AG04449 (cell line): ENCODE measurements at regions not wholly inside any gene's neighbourhood (a gene's known extent, or its start where the extent isn't known, plus 50 kb on each side); places are given as distances from the start of the nearest gene placed in this dataset.

Source experiments
- CTCF ChIA-PET: fragments of 350-600 bp; formaldehyde crosslinking; extraction: SDS; loops from one replicate; lab custom pipeline; 2021; ENCODE audit warnings: antibody characterized with exemption; lab: Yijun Ruan, JAX
- POLR2A ChIA-PET: fragments of 400-600, 350-600 bp; formaldehyde crosslinking; extraction: SDS; loops from one replicate; lab custom pipeline; 2020; ENCODE audit warnings: antibody characterized with exemption, inconsistent platforms; lab: Yijun Ruan, JAX
- DNase-seq: peaks from one replicate; pipeline ENCODE4 v3.0.0-alpha.2; 2010; ENCODE audit warnings: low read depth, low spot score
- H3K4me3 ChIP-seq: 2 replicates; pipeline ENCODE4 v1.5.1; 2011; ENCODE audit warnings: low read depth, mild to moderate bottlenecking, control low read depth, low read length
- TF ChIP-seq, protein P1 (sequence below): IDR thresholded peaks from one replicate; pipeline ENCODE4 v1.5.1; 2011; ENCODE audit warnings: mild to moderate bottlenecking, moderate library complexity, low read length, control low read depth, inconsistent platforms; ENCODE audit not compliant: insufficient read depth; ENCODE audit errors: missing control alignments

DNA sequence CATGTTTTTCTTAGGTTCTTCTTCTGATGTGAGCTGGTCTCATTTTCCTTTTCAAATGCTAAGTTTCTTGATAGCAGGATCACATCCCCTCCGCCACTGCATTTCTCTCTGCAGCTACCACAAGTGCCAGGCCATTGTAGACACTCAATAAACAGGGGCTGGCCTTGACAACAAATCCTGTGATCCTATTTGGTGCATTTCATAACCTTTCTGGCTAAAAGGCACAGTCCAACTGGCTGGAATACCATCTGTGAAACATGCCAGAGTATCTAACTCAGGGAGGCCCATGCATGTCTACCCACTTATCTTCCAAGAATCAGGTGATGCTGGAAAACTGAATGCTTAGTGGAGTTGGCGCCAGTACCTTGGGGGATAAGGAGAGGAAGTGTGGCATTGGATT is 85.2 kb upstream of the NR2F2 start:
- no peak overlapping the region for H3K4me3 ChIP-seq
- TF ChIP-seq, protein P1, sequence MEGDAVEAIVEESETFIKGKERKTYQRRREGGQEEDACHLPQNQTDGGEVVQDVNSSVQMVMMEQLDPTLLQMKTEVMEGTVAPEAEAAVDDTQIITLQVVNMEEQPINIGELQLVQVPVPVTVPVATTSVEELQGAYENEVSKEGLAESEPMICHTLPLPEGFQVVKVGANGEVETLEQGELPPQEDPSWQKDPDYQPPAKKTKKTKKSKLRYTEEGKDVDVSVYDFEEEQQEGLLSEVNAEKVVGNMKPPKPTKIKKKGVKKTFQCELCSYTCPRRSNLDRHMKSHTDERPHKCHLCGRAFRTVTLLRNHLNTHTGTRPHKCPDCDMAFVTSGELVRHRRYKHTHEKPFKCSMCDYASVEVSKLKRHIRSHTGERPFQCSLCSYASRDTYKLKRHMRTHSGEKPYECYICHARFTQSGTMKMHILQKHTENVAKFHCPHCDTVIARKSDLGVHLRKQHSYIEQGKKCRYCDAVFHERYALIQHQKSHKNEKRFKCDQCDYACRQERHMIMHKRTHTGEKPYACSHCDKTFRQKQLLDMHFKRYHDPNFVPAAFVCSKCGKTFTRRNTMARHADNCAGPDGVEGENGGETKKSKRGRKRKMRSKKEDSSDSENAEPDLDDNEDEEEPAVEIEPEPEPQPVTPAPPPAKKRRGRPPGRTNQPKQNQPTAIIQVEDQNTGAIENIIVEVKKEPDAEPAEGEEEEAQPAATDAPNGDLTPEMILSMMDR, result no peak
- CTCF ChIA-PET, result interaction anchor here (0.6 kb wide), 1 partner anchor 24 kb away, joined by 3 read pairs; no protein-coding TSS in a partner anchor
- DNase-seq, result no peak
- POLR2A ChIA-PET, result no interaction called here

DNA sequence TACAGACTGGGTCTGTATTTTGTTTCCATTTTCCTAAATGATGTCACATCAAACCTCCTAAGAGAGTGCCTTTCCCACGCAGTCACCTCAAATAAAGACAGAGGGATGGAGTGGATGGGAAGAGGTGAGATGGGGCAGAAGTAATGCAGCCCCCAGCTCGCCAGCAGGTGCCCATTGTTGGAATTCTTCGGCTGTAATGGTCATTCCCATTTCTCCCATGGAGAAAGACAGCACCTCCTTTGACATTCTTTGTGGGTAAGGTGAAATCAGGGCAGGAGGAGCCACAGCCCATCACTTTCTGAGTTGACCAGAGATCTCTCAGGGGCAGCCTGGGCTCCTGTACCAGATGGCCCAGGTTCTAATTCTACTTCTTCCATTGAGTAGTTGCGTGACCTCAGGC is 84.4 kb upstream of the NR2F2 start:
- no peak for DNase-seq
- no peak overlapping the region for H3K4me3 ChIP-seq
- CTCF ChIA-PET, result interaction anchor here (0.6 kb wide), 1 partner anchor 23 kb away, joined by 3 read pairs; no protein-coding TSS in a partner anchor
- TF ChIP-seq, protein P1, result no peak
- POLR2A ChIA-PET, result no interaction called here

DNA sequence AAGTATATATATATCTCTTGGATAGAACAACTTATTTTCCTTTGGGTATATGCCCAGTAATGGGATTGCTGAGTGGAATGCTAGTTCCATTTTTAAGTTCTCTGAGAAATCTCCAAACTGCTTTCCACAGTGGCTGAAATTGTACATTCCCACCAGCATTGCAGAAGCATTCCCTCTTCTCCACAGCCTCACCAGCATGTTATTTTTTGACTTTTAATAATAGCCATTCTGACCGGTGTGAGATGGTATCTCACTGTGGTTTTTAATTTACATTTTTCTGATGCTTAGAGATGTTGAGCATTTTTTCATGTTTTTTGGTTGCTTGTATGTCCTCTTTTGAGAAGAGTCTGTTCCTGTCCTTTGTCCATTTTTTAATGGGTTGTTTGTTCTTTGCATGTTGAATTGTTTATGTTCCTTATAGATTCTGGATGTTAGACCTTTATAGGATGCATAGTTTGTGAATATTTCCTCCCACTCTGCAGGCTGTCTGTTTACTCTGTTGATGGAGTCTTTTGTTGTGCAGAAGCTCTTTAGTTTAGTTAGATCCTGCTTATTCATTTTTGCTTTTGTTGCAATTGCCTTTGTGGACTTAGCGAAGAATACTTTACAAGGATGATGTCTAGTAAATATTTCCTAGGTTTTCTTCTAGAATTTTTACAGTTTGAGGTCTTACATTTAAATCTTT is 82.7 kb upstream of the NR2F2 start:
- DNase-seq, result peak; percentile 60
- H3K4me3 ChIP-seq, result no peak overlapping the region
- ChIA-PET CTCF (interaction anchor here (1.1 kb wide), 1 partner anchor 45 kb away, joined by 3 read pairs; no protein-coding TSS in a partner anchor), POLR2A (no interaction called here)
- TF ChIP-seq, protein P1, result no peak

DNA sequence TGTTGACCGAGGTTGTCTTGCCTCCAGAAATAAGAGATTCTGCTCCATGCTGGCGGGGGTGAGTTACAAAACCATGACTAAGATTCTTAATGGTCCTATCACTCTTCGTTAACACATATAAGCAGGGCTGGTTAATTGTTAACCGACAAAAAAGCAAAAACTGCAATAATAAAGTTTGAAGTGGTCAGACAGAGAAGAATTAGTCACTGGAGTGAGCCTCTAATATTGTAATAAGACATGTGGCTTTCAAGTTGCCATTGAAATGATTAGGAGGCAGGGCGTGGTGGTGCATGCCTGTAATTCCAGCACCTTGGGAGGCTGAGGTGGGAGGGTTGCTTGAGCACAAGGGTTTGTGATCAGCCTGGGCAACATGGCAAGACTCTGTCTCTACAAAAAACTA is 78.4 kb upstream of the NR2F2 start:
- no peak overlapping the region for H3K4me3 ChIP-seq
- TF ChIP-seq, protein P1, result no peak
- DNase-seq, result no peak
- ChIA-PET CTCF (no interaction called here), POLR2A (no interaction called here)

DNA sequence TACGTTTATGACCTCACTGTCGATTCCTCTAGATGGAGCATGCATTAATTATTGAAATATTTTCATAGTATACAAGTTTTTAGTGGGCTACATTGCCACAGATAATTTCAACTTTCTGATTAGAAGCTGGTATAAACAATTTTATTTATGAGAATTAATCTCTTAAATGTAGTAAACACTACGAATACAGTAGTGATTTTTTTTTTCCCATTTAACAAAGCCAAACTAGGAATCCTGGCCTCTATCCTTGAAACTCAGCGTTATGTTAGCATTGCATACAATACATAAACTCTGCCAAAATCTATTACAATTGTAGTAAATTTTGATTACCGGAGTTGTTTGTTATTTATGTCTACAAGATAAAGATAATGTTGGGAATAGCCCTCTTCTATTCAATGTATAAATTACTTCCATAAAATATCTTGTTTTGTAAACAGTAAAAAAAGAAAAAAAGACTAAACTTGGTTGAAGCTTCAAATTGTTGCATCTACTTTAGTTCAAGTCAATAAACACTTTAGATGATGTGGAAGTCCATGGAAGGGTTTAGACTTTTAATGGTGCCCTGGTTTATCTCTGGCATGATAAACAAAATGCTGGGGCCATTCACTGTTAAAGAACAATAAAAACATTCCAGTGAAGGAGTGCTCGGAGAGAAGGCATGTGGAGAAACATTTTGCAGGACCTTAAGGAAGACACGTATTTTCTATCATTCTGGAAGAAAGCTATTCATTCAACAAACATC is 77.3 kb upstream of the NR2F2 start:
- H3K4me3 ChIP-seq, result no peak overlapping the region
- TF ChIP-seq, protein P1, result no peak
- no peak for DNase-seq
- ChIA-PET POLR2A (no interaction called here), CTCF (interaction anchor here (1.3 kb wide), 1 partner anchor 74 kb away, joined by 3 read pairs; no protein-coding TSS in a partner anchor)

DNA sequence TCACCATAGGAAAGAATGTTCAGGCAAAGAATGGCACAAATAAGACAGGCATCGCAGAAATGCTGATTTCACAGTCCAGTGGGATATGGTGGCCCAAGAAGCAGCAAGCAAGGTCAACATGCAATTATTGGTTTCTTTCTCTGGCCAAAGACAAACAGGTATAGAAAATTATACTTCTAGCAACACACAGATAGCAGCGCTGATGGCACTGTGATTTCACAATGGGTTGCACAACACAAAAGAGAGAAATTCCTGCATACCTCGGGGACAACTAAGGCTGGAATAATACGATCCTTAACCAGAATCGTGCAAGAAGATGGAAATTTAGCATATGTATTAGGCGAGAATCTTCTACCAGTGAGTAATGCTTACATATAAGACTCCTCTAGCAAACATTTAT is 76.3 kb upstream of the NR2F2 start:
- ChIA-PET POLR2A (no interaction called here), CTCF (interaction anchor here (1.3 kb wide), 1 partner anchor 73 kb away, joined by 3 read pairs; no protein-coding TSS in a partner anchor)
- no peak overlapping the region for H3K4me3 ChIP-seq
- TF ChIP-seq, protein P1, result no peak
- DNase-seq, result no peak
